GM06990 (cell line): ENCODE measurements at regions not wholly inside any gene's neighbourhood (a gene's known extent, or its start where the extent isn't known, plus 50 kb on each side); places are given as distances from the start of the nearest gene placed in this dataset.

Experiments used
- DNase-seq: peaks from one replicate; pipeline ENCODE4 v3.0.0-alpha.2; 2011; ENCODE audit not compliant: insufficient read length; ENCODE audit errors: extremely low read depth
- H3K27me3 ChIP-seq: replicated peaks from 2 replicates; pipeline ENCODE4 v1.6.0; 2011; ENCODE audit warnings: low read length; ENCODE audit not compliant: control insufficient read depth, insufficient read depth
- H3K36me3 ChIP-seq: 2 replicates; pipeline ENCODE4 v1.5.1; 2011; ENCODE audit warnings: low read length; ENCODE audit not compliant: control insufficient read depth, insufficient read depth
- H3K4me3 ChIP-seq: replicated peaks from 2 replicates; pipeline ENCODE4 v1.5.1; 2011; ENCODE audit warnings: low read depth, mild to moderate bottlenecking, control low read depth, low read length
- CTCF ChIP-seq: IDR thresholded peaks from 2 replicates; pipeline ENCODE4 v1.5.1; 2011; ENCODE audit warnings: low read length, control low read depth, mild to moderate bottlenecking, inconsistent platforms; ENCODE audit not compliant: insufficient read depth, poor library complexity, severe bottlenecking

- no peaks in the 10 kb centered on the region for H3K36me3 ChIP-seq
- H3K4me3 ChIP-seq = no peak overlapping the region
- H3K27me3 ChIP-seq = no peaks in the 10 kb centered on the region
- DNase-seq = no peak
- no peak for TF ChIP-seq CTCF
Measured at GRCh38 chr2:3110994-3111666, 266.5 kb downstream of the EIPR1 start.

DNA sequence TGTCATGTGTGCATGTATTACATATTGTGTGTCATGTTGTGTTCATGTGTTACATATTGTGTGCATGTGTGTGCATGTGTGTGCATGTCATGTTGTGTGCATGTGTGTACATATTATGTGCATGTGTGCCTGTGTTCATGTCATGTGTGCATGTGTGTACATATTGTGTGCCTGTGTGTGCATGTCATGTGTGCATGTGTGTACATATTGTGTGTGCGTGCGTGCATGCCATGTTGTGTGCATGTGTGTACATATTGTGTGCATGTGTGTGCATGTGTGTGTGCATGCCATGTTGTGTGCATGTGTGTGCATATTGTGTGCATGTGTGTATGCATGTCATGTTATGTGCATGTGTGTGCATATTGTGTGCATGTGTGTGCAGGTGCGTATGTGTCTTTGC, 267.1 kb downstream of the EIPR1 start:
- no peak for TF ChIP-seq CTCF
- no peaks in the 10 kb centered on the region for H3K36me3 ChIP-seq
- no peak for DNase-seq
- no peak overlapping the region for H3K4me3 ChIP-seq
- H3K27me3 ChIP-seq = no peaks in the 10 kb centered on the region

GRCh38 chr2:3108710-3109702, 268.6 kb downstream of the EIPR1 start:
- no peaks in the 10 kb centered on the region for H3K27me3 ChIP-seq
- DNase-seq = no peak
- no peak for TF ChIP-seq CTCF
- no peaks in the 10 kb centered on the region for H3K36me3 ChIP-seq
- no peak overlapping the region for H3K4me3 ChIP-seq

- no peak for DNase-seq
- TF ChIP-seq CTCF = no peak
- no peak overlapping the region for H3K4me3 ChIP-seq
- H3K27me3 ChIP-seq = no peaks in the 10 kb centered on the region
- no peaks in the 10 kb centered on the region for H3K36me3 ChIP-seq
Measured at GRCh38 chr2:3108105-3108504, 269.5 kb downstream of the EIPR1 start.

DNA sequence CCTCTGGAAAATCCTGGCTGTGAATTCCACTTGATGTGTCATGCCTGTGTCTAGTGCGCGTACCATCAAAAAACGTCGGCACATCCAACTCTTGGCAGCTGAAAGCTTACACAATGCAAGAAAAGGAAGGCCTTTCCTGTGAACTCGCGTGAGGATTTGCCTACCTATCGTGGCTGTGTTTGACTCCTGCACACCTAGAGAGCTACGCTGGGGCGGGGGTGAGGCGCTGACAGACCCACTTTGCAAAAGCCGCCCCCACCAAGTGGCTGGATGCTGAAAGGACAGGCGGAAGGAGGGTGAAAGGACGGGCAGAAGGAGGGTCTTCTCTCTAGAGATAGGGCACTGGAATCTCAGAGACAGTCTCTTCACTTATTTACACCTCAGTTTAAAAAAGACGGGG, 270.1 kb downstream of the EIPR1 start:
- no peak for DNase-seq
- no peaks in the 10 kb centered on the region for H3K27me3 ChIP-seq
- no peaks in the 10 kb centered on the region for H3K36me3 ChIP-seq
- TF ChIP-seq CTCF = no peak
- no peak overlapping the region for H3K4me3 ChIP-seq
